GM19240 (cell line): ENCODE measurements at regions not wholly inside any gene's neighbourhood (a gene's known extent, or its start where the extent isn't known, plus 50 kb on each side); places are given as distances from the start of the nearest gene placed in this dataset.
"Not testable (repeated sequence)": the region's sequence is repeated elsewhere in the genome, so short reads cannot be mapped to it uniquely, and the experiment has no call there.

Experiments
- DNase-seq: peaks from one replicate; pipeline ENCODE4 v3.0.0; 2011; ENCODE audit warnings: low spot score; ENCODE audit not compliant: insufficient read length

DNA sequence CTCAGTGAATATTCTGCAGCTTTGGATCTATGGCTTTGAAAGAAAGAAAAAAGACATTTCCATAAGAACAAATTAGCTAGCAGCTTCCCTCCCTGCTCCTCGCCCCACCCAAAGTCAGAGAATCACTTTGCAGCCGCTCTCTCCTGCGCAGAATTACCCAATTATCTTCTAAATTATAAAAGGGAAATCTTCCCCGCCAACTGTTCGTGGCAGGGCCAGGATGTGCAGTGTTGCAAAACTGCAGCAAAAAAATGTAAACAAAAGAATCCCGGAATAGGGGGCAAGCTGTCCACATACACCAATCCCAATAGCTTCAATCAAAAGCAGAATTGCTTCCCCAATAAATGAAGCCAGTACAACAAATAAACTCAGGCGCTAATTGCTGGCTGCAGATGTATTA is 510.6 kb downstream of the RBFOX1 start:
- DNase-seq = no peak

DNA sequence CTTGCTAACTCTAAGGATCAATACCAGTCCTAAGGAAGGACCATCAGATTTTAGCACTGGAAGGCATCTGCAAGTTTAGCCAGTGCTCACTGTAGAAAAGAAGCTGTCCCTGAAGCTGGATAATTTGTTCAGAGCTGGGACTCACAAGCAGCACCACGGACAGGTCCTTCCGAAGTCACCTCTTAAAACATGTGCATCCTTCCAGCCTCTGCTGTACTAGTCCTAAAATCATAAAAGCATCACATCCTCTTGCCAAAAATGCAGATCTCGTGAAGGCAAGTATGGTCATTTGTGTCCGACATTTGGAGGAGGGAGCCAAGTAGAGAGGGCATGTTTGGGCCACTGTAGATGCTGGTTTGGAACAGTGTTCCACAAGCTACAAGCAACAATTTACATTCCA is 506.9 kb downstream of the RBFOX1 start:
- no peak for DNase-seq

DNA sequence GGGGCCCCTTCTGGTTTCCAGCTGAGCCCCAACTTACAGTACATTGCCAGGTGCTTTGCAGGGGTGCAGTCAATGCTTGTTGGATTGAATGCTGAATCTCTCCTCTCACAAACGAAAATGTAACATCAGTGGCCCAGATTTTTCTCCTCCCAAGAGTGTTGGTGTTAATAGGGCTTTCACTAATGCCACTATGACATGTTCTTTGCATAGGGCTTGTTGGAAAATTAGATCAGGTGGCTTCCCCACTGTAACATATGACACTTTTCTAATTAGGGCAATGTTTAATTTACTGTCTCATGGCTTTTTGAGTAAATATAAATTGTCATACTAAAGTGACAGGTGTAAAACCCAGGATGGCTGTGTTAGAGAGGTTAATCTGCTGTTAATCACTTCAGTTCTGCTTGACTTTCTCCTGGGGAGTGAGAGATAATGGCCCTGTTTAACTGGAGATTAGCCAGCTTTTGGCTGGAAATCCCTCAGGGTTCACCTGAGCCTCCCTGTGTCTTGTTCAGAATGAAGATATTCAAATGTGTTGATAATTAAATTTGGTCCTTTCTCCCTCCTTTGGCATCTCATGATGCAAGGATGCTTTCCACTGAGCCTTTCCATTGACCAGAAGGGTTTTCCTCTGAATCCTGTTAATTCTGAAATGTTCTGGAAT is 502.3 kb downstream of the RBFOX1 start:
- no peak for DNase-seq

DNA sequence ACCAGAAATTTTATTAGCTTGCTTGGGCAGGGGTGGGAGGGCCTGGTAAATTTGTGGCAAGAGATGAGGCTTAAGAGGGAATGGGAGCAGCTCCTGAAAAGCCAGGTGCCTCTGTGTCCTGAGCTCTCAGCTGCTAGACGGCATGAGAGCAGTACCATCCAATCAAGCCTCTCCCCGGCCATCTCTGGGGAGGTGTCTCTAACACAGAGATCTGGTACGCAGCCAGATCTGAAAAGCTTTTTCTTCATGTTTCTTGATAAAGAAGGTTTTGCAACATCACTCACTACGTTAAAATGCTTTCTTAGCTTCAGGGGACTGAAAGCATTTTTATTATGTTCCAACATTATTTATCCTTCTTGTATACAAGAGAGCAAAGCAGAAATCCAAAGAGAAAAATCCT is 488.2 kb downstream of the RBFOX1 start:
- no peak for DNase-seq

DNA sequence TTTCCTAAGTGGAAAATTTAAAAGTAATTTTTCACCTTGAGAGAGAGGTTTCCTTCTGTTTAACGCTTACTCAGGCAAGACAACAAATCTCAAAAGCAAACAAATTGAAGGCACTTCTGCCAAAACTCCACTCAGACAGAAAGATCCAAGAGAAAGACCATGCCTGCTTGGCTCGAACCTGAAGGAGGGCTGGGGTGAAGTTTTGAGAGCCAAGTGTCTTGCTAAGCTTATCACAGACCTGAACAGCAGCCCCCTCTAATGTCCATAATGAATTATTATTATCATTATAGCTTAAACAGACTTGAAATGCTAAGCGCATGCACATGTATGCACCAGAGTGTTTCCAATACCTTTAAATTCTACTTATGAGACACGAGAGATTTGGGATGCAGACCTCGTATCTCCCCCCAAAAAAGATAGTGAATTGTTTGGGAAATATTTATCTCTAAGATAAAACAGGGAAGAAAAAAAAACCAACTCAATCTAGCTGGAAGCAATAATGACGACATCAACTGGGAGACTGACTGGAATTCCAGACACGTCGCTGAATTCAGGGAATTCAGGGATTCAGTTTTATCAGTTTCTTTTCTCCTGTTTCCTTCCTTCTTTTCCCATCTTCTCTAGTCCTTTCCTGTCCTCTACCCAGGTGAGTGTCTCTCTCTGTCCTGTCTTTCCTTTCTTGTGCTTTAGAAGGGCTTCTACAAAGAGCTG is 473.2 kb downstream of the RBFOX1 start:
- DNase-seq = no peak

DNA sequence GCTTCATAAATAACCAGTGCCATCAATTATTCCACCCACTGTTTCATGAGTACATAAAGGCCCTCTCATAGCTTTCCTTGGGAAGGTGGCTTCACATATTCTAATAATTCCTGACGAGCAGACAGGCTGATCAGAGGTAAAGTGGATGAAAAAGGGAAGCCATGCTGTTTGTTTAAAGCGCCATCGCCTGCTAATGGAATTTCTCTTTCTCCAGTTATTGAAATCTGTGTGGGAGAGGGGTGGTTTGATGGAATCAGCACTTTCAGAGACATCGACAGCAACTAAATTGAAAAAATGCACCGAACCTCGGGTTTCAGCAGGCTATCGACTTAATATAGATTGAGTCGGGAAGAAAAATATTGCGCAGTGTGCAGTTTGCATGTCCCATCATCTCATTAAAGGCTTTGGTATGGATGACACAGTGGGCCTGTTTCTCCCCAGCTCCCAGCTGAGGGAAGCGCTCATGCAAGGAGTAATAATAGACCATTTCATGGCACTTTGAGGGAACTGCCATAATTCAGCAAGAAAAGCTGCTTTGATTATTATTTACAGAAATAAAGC is 472.1 kb downstream of the RBFOX1 start:
- no peak for DNase-seq

DNA sequence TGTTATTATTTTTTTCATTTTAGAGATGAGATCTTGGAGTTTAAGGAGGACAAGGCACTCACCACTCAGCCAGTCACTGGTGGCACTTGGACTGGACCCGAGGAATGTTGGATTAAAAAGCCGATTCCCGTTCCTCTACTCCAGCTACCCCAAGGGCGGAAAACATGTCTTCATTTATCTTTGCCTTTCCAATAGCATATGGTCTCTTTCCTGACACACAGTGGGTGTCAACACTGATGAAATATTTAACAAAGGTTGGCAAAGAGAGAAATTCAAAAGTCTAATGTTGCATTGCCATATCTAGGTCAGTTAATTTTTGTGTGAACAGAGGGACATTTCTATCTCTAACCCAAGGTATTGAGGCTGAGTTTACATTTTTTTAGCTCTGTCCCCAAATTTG is 459.7 kb downstream of the RBFOX1 start:
- DNase-seq = no peak

DNA sequence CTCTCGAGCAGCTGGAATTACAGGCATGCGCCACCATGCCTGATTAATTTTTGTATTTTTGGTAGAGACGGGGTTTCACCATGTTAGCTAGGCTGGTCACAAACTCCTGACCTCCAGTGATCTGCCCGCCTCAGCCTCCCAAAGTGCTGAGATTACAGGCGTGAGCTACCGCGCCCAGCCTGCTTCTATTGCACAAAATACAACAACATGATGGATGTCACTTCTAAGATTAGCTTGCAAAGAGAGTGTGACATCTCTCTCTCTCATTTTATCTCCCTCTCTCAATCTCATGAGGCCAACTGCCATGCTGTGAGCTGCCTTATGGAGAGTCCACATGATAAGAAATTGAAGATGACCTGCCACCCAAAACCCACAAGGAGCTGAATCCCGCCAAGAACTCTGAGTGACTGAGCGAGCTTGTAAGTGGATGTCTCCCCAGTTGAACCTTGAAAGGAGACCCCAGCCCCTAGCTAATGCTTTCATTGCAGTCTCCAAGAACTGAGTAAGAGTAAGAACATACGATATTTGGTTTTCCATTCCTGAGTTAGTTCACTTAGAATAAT is 458.5 kb downstream of the RBFOX1 start:
- DNase-seq = no peak

DNA sequence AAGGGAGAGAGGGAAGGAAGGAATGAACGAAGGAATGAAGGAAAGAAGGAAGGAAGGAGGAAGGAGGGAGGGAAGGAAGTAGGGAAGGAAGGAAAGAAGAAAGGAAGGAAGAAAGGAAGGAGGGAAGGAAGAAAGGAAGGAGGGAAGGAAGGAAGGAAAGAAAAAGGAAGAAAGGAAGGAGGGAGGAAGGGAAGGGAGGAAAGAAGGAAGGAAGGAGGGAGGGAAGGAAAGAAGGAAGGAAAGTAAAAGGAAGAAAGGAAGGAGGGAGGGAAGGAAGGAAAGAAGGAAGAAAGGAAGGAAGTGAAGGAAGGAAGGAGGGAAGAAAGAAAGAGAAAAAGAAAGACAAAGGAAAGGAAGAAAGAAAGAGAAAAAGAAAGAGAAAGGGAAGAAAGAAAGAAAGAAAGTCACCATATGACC is 442.4 kb downstream of the RBFOX1 start:
- DNase-seq = no peak

DNA sequence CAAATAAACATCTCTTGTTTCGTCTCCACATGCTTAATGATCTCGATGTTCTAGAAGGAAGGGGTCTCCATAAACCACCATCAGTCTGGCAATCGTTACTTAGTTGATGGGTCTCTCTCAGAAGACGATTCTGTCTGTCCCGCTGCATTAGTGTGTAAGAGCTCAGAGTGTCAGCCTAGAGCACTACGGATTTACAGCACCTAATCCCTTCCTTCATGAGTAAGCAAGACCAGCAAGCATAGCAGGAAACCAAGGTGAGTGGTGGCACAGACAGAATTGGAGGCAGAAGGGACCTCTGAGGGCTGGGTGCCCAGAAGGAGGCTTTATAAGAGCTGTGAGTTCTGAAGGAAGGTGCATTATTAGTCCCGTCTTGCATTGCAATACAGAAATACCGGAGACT is 440.1 kb downstream of the RBFOX1 start:
- DNase-seq = no peak

DNA sequence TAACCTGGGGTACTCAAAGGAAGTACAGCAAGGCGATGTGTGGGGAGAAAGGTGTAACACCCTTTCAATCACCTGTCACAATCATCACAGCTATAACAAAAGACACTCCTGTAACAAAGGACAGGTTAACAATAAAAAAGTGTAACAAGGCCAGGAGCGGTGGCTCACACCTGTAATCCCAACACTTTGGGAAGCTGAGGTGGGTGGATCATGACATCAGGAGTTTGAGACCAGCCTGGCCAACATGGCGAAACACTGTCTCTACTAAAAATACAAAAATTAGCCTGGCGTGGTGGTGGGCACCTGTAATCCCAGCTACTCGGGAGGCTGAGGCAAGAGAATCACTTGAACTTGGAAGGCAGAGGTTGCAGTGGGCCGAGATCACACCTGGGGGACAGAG is 436.4 kb downstream of the RBFOX1 start:
- DNase-seq = not testable (repeated sequence)

DNA sequence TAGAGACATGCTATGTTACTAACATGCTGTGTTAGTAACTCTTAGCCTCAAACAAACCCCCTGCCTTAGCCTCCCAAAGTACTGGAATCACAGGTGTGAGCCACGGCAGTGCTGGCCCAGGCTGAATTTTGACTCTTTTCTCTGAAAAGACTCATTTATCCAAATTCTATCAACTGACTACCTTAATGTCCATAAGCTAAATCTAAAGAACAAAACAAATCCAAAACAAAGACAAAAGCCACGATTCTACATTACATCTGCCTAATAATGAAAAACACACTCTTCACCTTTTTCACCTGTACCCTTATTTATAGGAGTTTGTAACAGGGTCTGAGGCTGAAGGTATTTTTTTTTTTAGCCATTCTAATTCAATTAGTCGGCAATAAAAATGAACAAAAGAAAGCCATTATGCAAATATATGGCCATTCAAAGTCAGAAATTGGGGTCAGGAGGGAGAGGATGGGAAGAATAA is 432.5 kb downstream of the RBFOX1 start:
- DNase-seq = no peak

DNA sequence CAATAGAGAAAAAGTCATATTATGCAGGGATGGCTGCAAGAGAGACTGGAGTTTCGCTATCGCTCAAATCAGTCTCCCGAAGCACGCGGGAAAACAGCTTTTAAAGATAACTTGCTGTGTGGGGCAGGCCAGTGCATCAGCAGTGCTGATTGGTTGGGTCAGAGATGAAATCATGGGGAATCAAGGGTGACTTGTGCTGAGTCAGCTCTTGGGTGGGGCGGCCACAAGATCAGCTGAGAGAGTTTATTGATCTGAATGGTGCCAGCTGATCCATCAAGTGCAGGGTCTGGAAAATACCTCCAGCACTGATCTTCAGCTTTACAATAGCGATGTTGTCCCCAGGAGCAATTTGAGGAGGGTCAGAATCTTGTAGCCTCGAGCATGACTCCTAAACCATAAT is 430.5 kb downstream of the RBFOX1 start:
- DNase-seq = no peak
